ENCODE measurements at regions not wholly inside any gene's neighbourhood (a gene's known extent, or its start where the extent isn't known, plus 50 kb on each side); places are given as distances from the start of the nearest gene placed in this dataset.

- H3K4me1 ChIP-seq (ENCODE audit: control insufficient read depth, insufficient read depth, low read length), result no peaks in the 10 kb centered on the region
- H3K27ac ChIP-seq (ENCODE audit: low read depth, low read length), result no peak overlapping the region
- no peak overlapping the region for H3K9ac ChIP-seq (ENCODE audit: low read length)
- no peaks in the 10 kb centered on the region for H3K36me3 ChIP-seq (ENCODE audit: control insufficient read depth, insufficient read depth, low read length)
- no peak overlapping the region for H3K4me3 ChIP-seq (ENCODE audit: low read length)
- no peaks in the 10 kb centered on the region for H3K27me3 ChIP-seq (ENCODE audit: control insufficient read depth, insufficient read depth, low read length)
Measured at GRCh38 chrX:124223524-124223923, 108.9 kb upstream of the TEX13D start.

DNA sequence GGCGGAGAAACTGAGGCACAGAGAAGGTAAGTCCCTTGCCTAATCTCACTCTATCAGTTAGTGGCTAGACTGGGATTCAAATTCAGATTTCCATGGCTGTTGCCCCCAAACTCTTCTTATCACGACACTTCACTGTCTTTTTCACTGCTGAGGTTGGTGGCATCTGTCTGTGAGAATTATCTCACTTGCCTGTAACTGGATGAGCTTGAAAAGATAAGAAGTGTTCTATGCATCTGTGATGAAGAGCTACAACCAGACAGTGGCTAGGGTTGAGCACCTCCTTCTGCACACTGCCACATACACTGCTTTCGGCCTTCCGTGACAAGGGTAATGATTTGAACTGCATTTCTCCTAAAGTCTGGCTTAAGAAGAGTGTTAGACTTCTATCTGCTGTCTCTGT, 107.9 kb upstream of the TEX13D start:
- H3K9ac ChIP-seq (ENCODE audit: low read length), result no peak overlapping the region
- H3K27ac ChIP-seq (ENCODE audit: low read depth, low read length), result no peak overlapping the region
- H3K27me3 ChIP-seq (ENCODE audit: control insufficient read depth, insufficient read depth, low read length), result no peaks in the 10 kb centered on the region
- H3K36me3 ChIP-seq (ENCODE audit: control insufficient read depth, insufficient read depth, low read length), result no peaks in the 10 kb centered on the region
- H3K4me3 ChIP-seq (ENCODE audit: low read length), result no peak overlapping the region
- no peaks in the 10 kb centered on the region for H3K4me1 ChIP-seq (ENCODE audit: control insufficient read depth, insufficient read depth, low read length)

- no peaks in the 10 kb centered on the region for H3K4me1 ChIP-seq (ENCODE audit: control insufficient read depth, insufficient read depth, low read length)
- H3K27ac ChIP-seq (ENCODE audit: low read depth, low read length), result no peak overlapping the region
- no peaks in the 10 kb centered on the region for H3K36me3 ChIP-seq (ENCODE audit: control insufficient read depth, insufficient read depth, low read length)
- H3K4me3 ChIP-seq (ENCODE audit: low read length), result no peak overlapping the region
- no peak overlapping the region for H3K9ac ChIP-seq (ENCODE audit: low read length)
- H3K27me3 ChIP-seq (ENCODE audit: control insufficient read depth, insufficient read depth, low read length), result no peaks in the 10 kb centered on the region
Measured at GRCh38 chrX:124226129-124226528, 106.3 kb upstream of the TEX13D start.

GRCh38 chrX:124228849-124229248, 103.6 kb upstream of the TEX13D start:
- H3K4me3 ChIP-seq (ENCODE audit: low read length), result no peak overlapping the region
- peaks cover 2% of the 10 kb centered on the region for H3K4me1 ChIP-seq (ENCODE audit: control insufficient read depth, insufficient read depth, low read length)
- no peak overlapping the region for H3K9ac ChIP-seq (ENCODE audit: low read length)
- no peaks in the 10 kb centered on the region for H3K27me3 ChIP-seq (ENCODE audit: control insufficient read depth, insufficient read depth, low read length)
- no peak overlapping the region for H3K27ac ChIP-seq (ENCODE audit: low read depth, low read length)
- H3K36me3 ChIP-seq (ENCODE audit: control insufficient read depth, insufficient read depth, low read length), result no peaks in the 10 kb centered on the region

GRCh38 chrX:124229374-124229773, 103.1 kb upstream of the TEX13D start:
- Histone ChIP-seq H3K27me3 (ENCODE audit: control insufficient read depth, insufficient read depth, low read length) (no peaks in the 10 kb centered on the region), H3K4me1 (ENCODE audit: control insufficient read depth, insufficient read depth, low read length) (peaks cover 2% of the 10 kb centered on the region), H3K4me3 (ENCODE audit: low read length) (no peak overlapping the region)

DNA sequence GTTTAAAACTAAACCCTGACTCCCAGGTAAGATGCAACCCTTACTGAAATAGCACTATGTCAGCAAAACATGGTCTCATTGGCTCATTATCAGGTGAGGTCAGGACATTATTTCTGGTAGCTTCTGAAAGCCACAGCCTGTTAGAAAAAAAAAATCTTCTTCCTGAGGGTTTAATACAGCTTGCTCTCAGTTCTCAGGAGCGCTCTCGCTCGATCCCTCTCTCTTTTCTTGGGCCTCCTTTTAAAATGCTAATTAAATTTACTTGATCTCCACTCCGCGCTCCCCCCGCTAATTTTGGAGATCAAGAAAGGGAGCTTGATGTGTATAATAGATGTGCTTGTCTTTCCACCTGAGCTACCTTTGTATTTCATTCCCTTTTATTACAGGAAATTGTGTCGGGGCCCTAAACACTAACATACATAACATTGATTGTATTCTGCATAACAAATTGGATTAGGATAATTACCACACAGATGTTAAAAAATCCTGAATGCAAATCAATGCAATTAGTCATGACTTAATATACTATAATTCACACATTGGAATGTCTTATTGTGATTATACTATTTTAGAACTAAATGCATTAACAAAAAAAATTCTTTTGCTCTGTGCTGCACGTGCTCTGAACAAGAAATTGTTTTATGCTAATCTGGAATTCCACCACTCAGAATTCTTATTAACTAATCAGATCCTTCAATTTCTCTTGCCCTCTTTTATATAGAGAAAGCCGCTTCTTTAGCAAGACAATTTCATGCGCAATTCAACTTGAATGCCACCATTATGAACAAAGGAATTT, 101.6 kb upstream of the TEX13D start:
- H3K27me3 ChIP-seq (ENCODE audit: control insufficient read depth, insufficient read depth, low read length), result no peaks in the 10 kb centered on the region
- no peak overlapping the region for H3K4me3 ChIP-seq (ENCODE audit: low read length)
- H3K27ac ChIP-seq (ENCODE audit: low read depth, low read length), result no peak overlapping the region
- H3K36me3 ChIP-seq (ENCODE audit: control insufficient read depth, insufficient read depth, low read length), result no peaks in the 10 kb centered on the region
- H3K4me1 ChIP-seq (ENCODE audit: control insufficient read depth, insufficient read depth, low read length), result peaks cover 2% of the 10 kb centered on the region
- no peak overlapping the region for H3K9ac ChIP-seq (ENCODE audit: low read length)

More at GRCh38 chrX:124229374-124229773, 103.1 kb upstream of the TEX13D start:
- H3K36me3 ChIP-seq (ENCODE audit: control insufficient read depth, insufficient read depth, low read length), result no peaks in the 10 kb centered on the region
- no peak overlapping the region for H3K27ac ChIP-seq (ENCODE audit: low read depth, low read length)
- H3K9ac ChIP-seq (ENCODE audit: low read length), result no peak overlapping the region

GRCh38 chrX:124231451-124231759, 101.1 kb upstream of the TEX13D start:
- no peak overlapping the region for H3K27ac ChIP-seq (ENCODE audit: low read depth, low read length)
- no peak overlapping the region for H3K4me3 ChIP-seq (ENCODE audit: low read length)
- H3K9ac ChIP-seq (ENCODE audit: low read length), result no peak overlapping the region
- H3K36me3 ChIP-seq (ENCODE audit: control insufficient read depth, insufficient read depth, low read length), result no peaks in the 10 kb centered on the region
- H3K27me3 ChIP-seq (ENCODE audit: control insufficient read depth, insufficient read depth, low read length), result no peaks in the 10 kb centered on the region
- H3K4me1 ChIP-seq (ENCODE audit: control insufficient read depth, insufficient read depth, low read length), result peaks cover 2% of the 10 kb centered on the region

DNA sequence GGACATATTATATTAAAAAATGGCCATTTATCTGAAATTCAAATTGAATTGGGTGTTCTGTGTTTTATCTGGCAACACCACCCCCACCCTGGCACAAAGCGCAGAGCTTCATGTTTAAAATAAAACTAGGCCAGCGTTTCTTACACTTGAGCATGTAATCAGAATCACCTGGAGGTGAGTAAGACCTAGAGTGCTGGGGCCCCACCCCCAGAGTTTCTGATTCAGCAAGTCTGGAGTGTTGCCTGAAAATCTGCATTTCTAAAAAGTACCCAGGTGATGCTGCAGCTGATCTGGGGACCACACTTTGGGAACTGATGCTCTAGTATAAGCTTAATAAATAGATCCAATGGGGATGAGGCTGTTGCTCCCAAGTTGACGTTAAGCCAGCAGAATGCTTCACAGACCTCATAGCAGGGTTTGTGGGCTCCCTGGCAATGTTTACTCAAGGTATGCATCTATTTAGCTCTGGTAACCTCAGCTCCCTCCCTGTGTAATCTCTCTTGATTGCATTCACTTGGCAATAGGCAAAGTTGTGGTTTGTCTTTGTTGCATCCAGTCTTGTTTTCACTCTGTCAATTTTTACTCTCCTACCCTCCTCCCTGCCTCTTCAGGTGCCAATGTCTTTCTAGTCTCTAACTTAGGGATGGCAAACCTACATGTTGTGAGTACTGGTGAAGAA, 99.8 kb upstream of the TEX13D start:
- Histone ChIP-seq H3K4me3 (ENCODE audit: low read length) (no peak overlapping the region), H3K9ac (ENCODE audit: low read length) (no peak overlapping the region), H3K4me1 (ENCODE audit: control insufficient read depth, insufficient read depth, low read length) (peaks cover 2% of the 10 kb centered on the region), H3K27ac (ENCODE audit: low read depth, low read length) (peak overlapping the region; percentile 37), H3K36me3 (ENCODE audit: control insufficient read depth, insufficient read depth, low read length) (no peaks in the 10 kb centered on the region), H3K27me3 (ENCODE audit: control insufficient read depth, insufficient read depth, low read length) (no peaks in the 10 kb centered on the region)

GRCh38 chrX:124234348-124234747, 98.1 kb upstream of the TEX13D start:
- H3K27me3 ChIP-seq (ENCODE audit: control insufficient read depth, insufficient read depth, low read length), result no peaks in the 10 kb centered on the region
- H3K4me3 ChIP-seq (ENCODE audit: low read length), result no peak overlapping the region
- no peak overlapping the region for H3K9ac ChIP-seq (ENCODE audit: low read length)
- no peaks in the 10 kb centered on the region for H3K36me3 ChIP-seq (ENCODE audit: control insufficient read depth, insufficient read depth, low read length)
- H3K27ac ChIP-seq (ENCODE audit: low read depth, low read length), result peak overlapping the region; percentile 23
- H3K4me1 ChIP-seq (ENCODE audit: control insufficient read depth, insufficient read depth, low read length), result peaks cover 2% of the 10 kb centered on the region

DNA sequence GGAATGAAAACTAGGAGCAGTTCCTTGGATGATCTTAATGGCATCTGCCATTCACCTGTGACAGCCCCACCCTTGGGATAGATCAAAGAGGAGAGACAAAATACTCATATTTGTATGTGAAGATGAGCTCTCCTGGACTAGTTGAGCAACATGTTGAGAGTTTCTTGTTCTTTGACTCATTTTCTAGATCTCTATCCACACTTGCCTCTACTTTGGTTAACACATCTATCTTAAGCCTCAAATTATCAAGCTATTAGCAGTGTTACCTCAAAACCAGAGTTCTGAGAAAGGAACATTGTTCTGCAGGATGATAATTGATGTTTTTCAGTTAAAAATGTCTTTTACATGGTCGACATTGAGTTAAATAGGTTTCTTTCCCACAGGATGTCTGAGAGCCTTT, 94.2 kb upstream of the TEX13D start:
- Histone ChIP-seq H3K4me1 (ENCODE audit: control insufficient read depth, insufficient read depth, low read length) (peaks cover 6% of the 10 kb centered on the region), H3K27me3 (ENCODE audit: control insufficient read depth, insufficient read depth, low read length) (no peaks in the 10 kb centered on the region), H3K9ac (ENCODE audit: low read length) (no peak overlapping the region), H3K27ac (ENCODE audit: low read depth, low read length) (peak overlapping the region; percentile 6), H3K4me3 (ENCODE audit: low read length) (no peak overlapping the region), H3K36me3 (ENCODE audit: control insufficient read depth, insufficient read depth, low read length) (no peaks in the 10 kb centered on the region)

- Histone ChIP-seq H3K9ac (ENCODE audit: low read length) (no peak overlapping the region), H3K27me3 (ENCODE audit: control insufficient read depth, insufficient read depth, low read length) (no peaks in the 10 kb centered on the region), H3K27ac (ENCODE audit: low read depth, low read length) (peak overlapping the region; percentile 56), H3K36me3 (ENCODE audit: control insufficient read depth, insufficient read depth, low read length) (no peaks in the 10 kb centered on the region), H3K4me1 (ENCODE audit: control insufficient read depth, insufficient read depth, low read length) (peaks cover 6% of the 10 kb centered on the region), H3K4me3 (ENCODE audit: low read length) (no peak overlapping the region)
Measured at GRCh38 chrX:124239324-124239723, 93.1 kb upstream of the TEX13D start.

- Histone ChIP-seq H3K4me3 (ENCODE audit: low read length) (no peak overlapping the region), H3K27ac (ENCODE audit: low read depth, low read length) (peak overlapping the region; percentile 56), H3K36me3 (ENCODE audit: control insufficient read depth, insufficient read depth, low read length) (no peaks in the 10 kb centered on the region), H3K9ac (ENCODE audit: low read length) (no peak overlapping the region), H3K27me3 (ENCODE audit: control insufficient read depth, insufficient read depth, low read length) (no peaks in the 10 kb centered on the region), H3K4me1 (ENCODE audit: control insufficient read depth, insufficient read depth, low read length) (peaks cover 6% of the 10 kb centered on the region)
Measured at GRCh38 chrX:124239911-124240310, 92.5 kb upstream of the TEX13D start.

DNA sequence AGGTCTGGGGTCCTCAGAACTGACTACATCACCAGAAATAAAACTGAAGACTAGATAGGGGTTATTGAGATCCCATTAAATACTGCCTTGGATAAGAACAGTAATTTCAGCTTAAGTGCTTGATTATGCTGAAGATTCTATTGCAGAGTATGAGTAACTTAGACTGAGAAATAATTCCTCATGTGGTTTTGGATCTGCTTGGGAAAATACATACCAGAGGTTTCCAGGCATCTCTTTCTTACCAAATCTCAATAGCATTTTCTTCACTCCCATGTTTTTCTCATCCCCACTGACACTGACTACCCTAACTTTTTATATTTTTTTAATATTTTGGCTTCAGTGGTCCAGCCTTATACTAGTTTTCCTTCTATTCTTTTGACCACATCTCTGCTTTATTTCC, 92.0 kb upstream of the TEX13D start:
- Histone ChIP-seq H3K27me3 (ENCODE audit: control insufficient read depth, insufficient read depth, low read length) (no peaks in the 10 kb centered on the region), H3K4me3 (ENCODE audit: low read length) (no peak overlapping the region), H3K27ac (ENCODE audit: low read depth, low read length) (no peak overlapping the region), H3K9ac (ENCODE audit: low read length) (no peak overlapping the region), H3K36me3 (ENCODE audit: control insufficient read depth, insufficient read depth, low read length) (no peaks in the 10 kb centered on the region), H3K4me1 (ENCODE audit: control insufficient read depth, insufficient read depth, low read length) (peaks cover 6% of the 10 kb centered on the region)
